BE2C (cell line): ENCODE measurements at regions not wholly inside any gene's neighbourhood (a gene's known extent, or its start where the extent isn't known, plus 50 kb on each side); places are given as distances from the start of the nearest gene placed in this dataset.
A peak's percentile ranks its signal among the peaks of the same experiment; 100 is the strongest.
"Not testable (repeated sequence)": the region's sequence is repeated elsewhere in the genome, so short reads cannot be mapped to it uniquely, and the experiment has no call there.

Source experiments
- DNase-seq: peaks from one replicate; pipeline ENCODE4 v3.0.0-alpha.2; 2020
- H3K27me3 ChIP-seq: fragments of 250-450 bp; sonication (Bioruptor Pico); 2 replicates; pipeline ENCODE4 v1.5.1; 2020; ENCODE audit warnings: mild to moderate bottlenecking
- H3K36me3 ChIP-seq: fragments of 250-450 bp; sonication (Bioruptor Pico); 2 replicates; pipeline ENCODE4 v1.5.1; 2020; ENCODE audit warnings: mild to moderate bottlenecking
- H3K4me1 ChIP-seq: fragments of 250-450 bp; sonication (Bioruptor Pico); 2 replicates; pipeline ENCODE4 v1.5.1; 2020
- H3K4me3 ChIP-seq: 2 replicates; pipeline ENCODE4 v1.5.1; 2011; ENCODE audit warnings: low read depth, low read length
- H3K9me3 ChIP-seq: fragments of 250-450 bp; sonication (Bioruptor Pico); 2 replicates; pipeline ENCODE4 v1.5.1; 2020
- TF ChIP-seq, protein P1 (sequence below): IDR thresholded peaks from 2 replicates; pipeline ENCODE4 v1.5.1; 2012; ENCODE audit warnings: mild to moderate bottlenecking, low read depth, low read length

DNA sequence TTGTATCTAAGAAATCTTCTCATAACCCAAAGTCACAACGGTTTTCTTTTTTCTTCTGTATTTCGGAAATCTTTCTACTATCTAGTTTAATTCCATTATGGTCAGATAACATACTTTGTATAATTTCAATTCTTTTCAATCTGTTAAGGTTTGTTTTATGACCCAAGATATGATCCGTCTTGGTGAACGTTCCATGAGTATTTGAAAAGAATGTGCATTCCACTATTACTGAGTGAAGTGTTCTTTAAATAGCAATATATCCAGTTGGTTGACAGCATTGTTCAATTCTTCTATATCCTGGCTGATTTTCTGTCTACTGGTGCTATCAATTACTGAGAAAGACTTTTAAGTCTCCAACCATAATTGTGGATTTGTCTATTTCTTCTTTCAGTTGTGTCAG, 414.5 kb downstream of the TNS1 start:
- no peak overlapping the region for H3K4me3 ChIP-seq
- H3K27me3 ChIP-seq = no peaks in the 10 kb centered on the region
- H3K9me3 ChIP-seq = no peaks in the 10 kb centered on the region
- no peaks in the 10 kb centered on the region for H3K36me3 ChIP-seq
- H3K4me1 ChIP-seq = no peaks in the 10 kb centered on the region
- no peak for DNase-seq
- TF ChIP-seq, protein P1, sequence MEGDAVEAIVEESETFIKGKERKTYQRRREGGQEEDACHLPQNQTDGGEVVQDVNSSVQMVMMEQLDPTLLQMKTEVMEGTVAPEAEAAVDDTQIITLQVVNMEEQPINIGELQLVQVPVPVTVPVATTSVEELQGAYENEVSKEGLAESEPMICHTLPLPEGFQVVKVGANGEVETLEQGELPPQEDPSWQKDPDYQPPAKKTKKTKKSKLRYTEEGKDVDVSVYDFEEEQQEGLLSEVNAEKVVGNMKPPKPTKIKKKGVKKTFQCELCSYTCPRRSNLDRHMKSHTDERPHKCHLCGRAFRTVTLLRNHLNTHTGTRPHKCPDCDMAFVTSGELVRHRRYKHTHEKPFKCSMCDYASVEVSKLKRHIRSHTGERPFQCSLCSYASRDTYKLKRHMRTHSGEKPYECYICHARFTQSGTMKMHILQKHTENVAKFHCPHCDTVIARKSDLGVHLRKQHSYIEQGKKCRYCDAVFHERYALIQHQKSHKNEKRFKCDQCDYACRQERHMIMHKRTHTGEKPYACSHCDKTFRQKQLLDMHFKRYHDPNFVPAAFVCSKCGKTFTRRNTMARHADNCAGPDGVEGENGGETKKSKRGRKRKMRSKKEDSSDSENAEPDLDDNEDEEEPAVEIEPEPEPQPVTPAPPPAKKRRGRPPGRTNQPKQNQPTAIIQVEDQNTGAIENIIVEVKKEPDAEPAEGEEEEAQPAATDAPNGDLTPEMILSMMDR = no peak

DNA sequence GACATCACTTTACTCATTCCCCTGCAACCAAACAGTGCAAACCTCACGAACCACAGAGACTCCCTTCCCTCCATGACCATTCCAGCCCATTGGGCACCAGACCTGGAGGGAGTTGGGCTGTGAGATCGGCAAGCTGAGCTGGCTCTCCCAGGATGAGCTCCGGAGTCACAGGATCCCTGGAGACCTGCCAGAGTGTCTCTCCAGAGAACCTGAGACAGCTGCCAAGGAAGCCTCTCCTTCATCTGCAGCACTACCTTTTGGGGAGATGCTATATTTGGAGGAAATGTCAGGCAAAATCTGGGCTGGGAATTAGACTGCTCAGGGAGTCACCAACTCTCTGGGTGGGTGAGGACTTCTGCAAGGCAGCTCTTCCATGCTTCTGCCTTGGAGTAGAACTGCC, 417.4 kb downstream of the TNS1 start:
- no peak for DNase-seq
- Histone ChIP-seq H3K36me3 (no peaks in the 10 kb centered on the region), H3K27me3 (no peaks in the 10 kb centered on the region), H3K4me3 (no peak overlapping the region), H3K4me1 (no peaks in the 10 kb centered on the region), H3K9me3 (no peaks in the 10 kb centered on the region)
- TF ChIP-seq, protein P1 = no peak

DNA sequence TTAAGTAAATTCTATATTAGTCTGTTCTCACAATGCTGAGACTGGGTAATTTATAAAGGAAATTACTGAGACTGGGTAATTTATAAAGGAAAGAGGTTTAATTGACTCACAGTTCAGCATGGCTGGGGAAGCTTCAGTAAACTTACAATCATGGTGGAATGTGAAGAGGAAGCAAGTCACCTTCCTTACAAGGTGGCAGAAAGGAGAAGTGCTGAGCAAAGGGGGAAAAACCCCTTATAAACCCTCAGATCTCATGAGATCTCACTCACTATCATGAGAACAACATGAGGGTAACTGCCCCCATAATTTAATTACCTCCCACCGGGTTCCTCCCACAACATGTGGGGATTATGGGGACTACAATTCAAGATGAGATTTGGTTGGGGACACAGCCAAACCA, 422.4 kb downstream of the TNS1 start:
- H3K9me3 ChIP-seq, H3K4me1 ChIP-seq, H3K4me3 ChIP-seq, H3K27me3 ChIP-seq, DNase-seq, H3K36me3 ChIP-seq: not testable (repeated sequence)

DNA sequence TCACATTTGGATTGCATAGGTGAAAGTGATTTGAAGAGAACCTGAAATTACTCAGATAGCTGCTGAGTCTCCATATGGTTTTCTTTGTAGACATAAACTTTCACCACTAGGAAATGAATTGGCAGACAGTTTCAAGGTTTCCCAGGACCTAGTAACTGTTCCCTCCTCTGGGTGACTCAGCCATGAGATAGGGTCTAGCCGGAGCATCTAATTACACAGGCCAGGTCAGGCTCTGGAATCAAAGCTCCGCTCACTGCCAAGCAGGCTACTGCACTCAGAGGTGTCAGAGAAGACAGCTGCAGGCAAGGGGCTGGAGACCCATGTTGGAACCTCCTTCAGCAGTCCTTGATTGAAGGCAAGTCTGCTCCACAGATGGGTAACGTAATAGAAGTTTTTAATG, 429.2 kb downstream of the TNS1 start:
- peaks cover 3% of the 10 kb centered on the region for H3K4me1 ChIP-seq
- TF ChIP-seq, protein P1 = no peak; the same call in 1 of the 2 replicates
- H3K27me3 ChIP-seq = no peaks in the 10 kb centered on the region
- no peak overlapping the region for H3K4me3 ChIP-seq
- no peaks in the 10 kb centered on the region for H3K9me3 ChIP-seq
- H3K36me3 ChIP-seq = no peaks in the 10 kb centered on the region
- peak; percentile 79 for DNase-seq

DNA sequence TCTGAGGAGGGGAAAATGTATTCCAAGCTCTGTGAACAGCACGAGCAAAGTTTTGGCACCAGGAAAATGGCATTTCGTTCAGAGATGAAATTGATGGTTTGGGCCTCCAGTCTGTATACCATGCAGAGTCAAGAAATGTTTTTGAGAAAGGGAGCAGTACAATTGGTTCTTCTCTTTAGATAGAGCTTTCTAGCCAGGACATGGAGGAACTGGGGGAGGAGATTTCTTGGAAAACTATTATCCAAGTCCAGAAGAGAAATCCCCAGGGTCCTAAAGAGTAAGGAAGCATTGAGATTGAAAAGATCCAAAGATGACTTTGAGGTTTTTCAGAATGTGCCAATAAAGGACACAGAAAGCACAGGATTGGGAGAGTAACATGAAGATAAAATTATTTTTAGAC, 432.4 kb downstream of the TNS1 start:
- DNase-seq = no peak
- H3K9me3 ChIP-seq = no peaks in the 10 kb centered on the region; the same call in 1 of the 2 replicates
- H3K36me3 ChIP-seq = no peaks in the 10 kb centered on the region
- H3K4me1 ChIP-seq = peaks cover 3% of the 10 kb centered on the region
- TF ChIP-seq, protein P1 = no peak
- no peaks in the 10 kb centered on the region for H3K27me3 ChIP-seq
- H3K4me3 ChIP-seq = no peak overlapping the region

DNA sequence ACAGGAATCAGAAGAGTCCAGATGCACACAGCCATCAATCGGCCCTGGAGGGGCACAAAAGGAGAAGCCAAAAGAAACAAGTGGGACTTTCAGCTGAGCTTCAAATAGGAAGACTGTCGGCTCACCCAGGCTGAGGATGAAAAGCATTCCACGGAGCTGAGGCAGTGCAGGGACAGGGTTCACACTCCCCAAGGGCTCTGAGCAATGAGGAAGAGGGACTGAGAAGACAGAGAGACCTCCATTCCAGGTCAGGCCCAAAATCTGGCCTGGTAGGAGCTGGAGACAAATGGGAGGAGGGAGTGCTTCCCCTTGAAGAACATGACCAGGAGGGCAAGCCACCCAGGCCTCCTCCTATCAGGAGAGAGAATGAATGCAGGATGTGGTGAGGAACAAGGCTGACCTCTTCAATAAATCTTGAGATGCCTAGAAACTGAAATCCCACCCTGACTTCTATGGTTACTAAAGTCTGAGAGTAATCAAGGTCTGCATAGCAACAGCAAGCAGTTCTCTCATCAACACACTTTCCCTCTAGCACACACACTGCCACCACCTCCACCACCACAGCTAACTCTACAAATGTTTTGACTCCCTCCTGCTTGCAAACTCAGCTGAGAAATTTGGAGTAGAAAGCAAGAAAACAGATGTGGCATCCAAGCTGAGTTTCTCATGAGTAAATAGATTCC, 434.4 kb downstream of the TNS1 start:
- no peak for DNase-seq
- Histone ChIP-seq H3K4me3 (no peak overlapping the region), H3K9me3 (no peaks in the 10 kb centered on the region; the same call in 1 of the 2 replicates), H3K4me1 (peaks cover 3% of the 10 kb centered on the region), H3K27me3 (no peaks in the 10 kb centered on the region), H3K36me3 (no peaks in the 10 kb centered on the region)
- TF ChIP-seq, protein P1 = no peak
